HepG2 (cell line): ENCODE measurements at regions not wholly inside any gene's neighbourhood (a gene's known extent, or its start where the extent isn't known, plus 50 kb on each side); places are given as distances from the start of the nearest gene placed in this dataset.

Experiments used
- ATAC-seq: fragments of 200-7000 bp; cut with Tn5 transposase; 3 replicates; pipeline ENCODE4 v1.9.1; 2020; ENCODE audit warnings: mild to moderate bottlenecking, moderate library complexity
- BruUV-seq: library from RNA; stranded (reverse); fragments of 400-500 nt; replicated peaks from 2 replicates; lab custom pipeline; 2021; lab: Mats Ljungman, UMichigan
- CTCF ChIA-PET: fragments of 300-600 bp; formaldehyde crosslinking; extraction: SDS; loops from one replicate; lab custom pipeline; 2021; ENCODE audit warnings: low total read pairs, inconsistent platforms, low intra/inter-chr PET ratio; lab: Yijun Ruan, JAX
- POLR2A ChIA-PET: fragments of 350-600 bp; sonication (Branson Sonifier 250); formaldehyde crosslinking; loops from one replicate; lab custom pipeline; 2020; ENCODE audit warnings: antibody characterized with exemption, inconsistent platforms; lab: Yijun Ruan, JAX
- DNase-seq: peaks from one replicate; pipeline ENCODE4 v3.0.0-alpha.2; 2015; ENCODE audit warnings: low spot score
- FAIRE-seq: peaks from 3 replicates; lab custom pipeline; 2011; peaks lifted over from hg19 to GRCh38; lab: Jason Lieb, UNC
- H2AFZ ChIP-seq: one replicate; pipeline ENCODE4 v1.6.1; 2011; ENCODE audit warnings: low read length, inconsistent platforms
- H3K27ac ChIP-seq: fragments of 300-600 bp; 3 replicates; pipeline ENCODE4 v1.8.0; 2011; ENCODE audit warnings: mixed run types, mild to moderate bottlenecking, mixed read lengths, low read length, inconsistent platforms; ENCODE audit not compliant: insufficient read depth; ENCODE audit errors: extremely low read length
- H3K27me3 ChIP-seq, 2 experiments: fragments of 200-600 bp in 1 of 2; 2 replicates in 1 of 2; 3 replicates in 1 of 2; pipeline versions ENCODE4 v1.6.0 to v1.8.0; 2011; ENCODE audit warnings: low read length in 2 of 2, mild to moderate bottlenecking in 2 of 2, moderate library complexity in 2 of 2, inconsistent platforms in 1 of 2; ENCODE audit not compliant: insufficient read depth in 2 of 2, control insufficient read depth in 1 of 2
- H3K36me3 ChIP-seq, 2 experiments: fragments of 200-600 bp in 1 of 2; replicated peaks in 1 of 2; 2 replicates in 1 of 2; 3 replicates in 1 of 2; pipeline versions ENCODE4 v1.5.1 to v1.8.0; 2011; ENCODE audit warnings: low read length in 2 of 2, inconsistent platforms in 1 of 2; ENCODE audit not compliant: insufficient read depth in 2 of 2, control insufficient read depth in 1 of 2
- H3K4me1 ChIP-seq: 2 replicates; pipeline ENCODE4 v1.5.1; 2012; ENCODE audit warnings: low read length, inconsistent platforms; ENCODE audit not compliant: insufficient read depth
- H3K4me2 ChIP-seq: 2 replicates; pipeline ENCODE4 v1.6.0; 2011; ENCODE audit warnings: low read depth, low read length, inconsistent platforms
- H3K4me3 ChIP-seq, 3 experiments: fragments of 200-600 bp in 1 of 3; sonication (generic), shearing (Covaris generic) in 1 of 3; replicated peaks in 1 of 3; 2 replicates each; pipeline ENCODE4 v1.5.1; 2011 to 2016; ENCODE audit warnings: low read length in 3 of 3, inconsistent platforms in 2 of 3, low read depth in 2 of 3, mild to moderate bottlenecking in 2 of 3, control low read depth in 1 of 3, mixed read lengths in 1 of 3; ENCODE audit not compliant: insufficient read depth in 1 of 3
- H3K79me2 ChIP-seq: one replicate; pipeline ENCODE4 v1.6.1; 2011; ENCODE audit warnings: low read length, inconsistent platforms; ENCODE audit not compliant: insufficient read depth
- H3K9ac ChIP-seq: 2 replicates; pipeline ENCODE4 v1.6.0; 2011; ENCODE audit warnings: mild to moderate bottlenecking, low read depth, low read length, inconsistent platforms; ENCODE audit not compliant: insufficient read depth
- H3K9me3 ChIP-seq: 2 replicates; pipeline ENCODE4 v1.5.1; 2012; ENCODE audit warnings: mild to moderate bottlenecking, low read length
- H4K20me1 ChIP-seq: 2 replicates; pipeline ENCODE4 v1.6.0; 2011; ENCODE audit warnings: inconsistent platforms, mild to moderate bottlenecking, low read length, moderate library complexity; ENCODE audit not compliant: insufficient read depth
- ARNTL ChIP-seq: sonication (generic); formaldehyde crosslinking; IDR thresholded peaks from 2 replicates; pipeline ENCODE4 v1.4.0; 2020; ENCODE audit warnings: mild to moderate bottlenecking, missing genetic modification reagents
- HES4 ChIP-seq: sonication (generic); formaldehyde crosslinking; IDR thresholded peaks from 2 replicates; pipeline ENCODE4 v1.9.0; 2021; ENCODE audit warnings: mild to moderate bottlenecking, missing genetic modification reagents, borderline replicate concordance
- JUND ChIP-seq: sonication (generic); formaldehyde crosslinking; IDR thresholded peaks from 2 replicates; pipeline ENCODE4 v1.8.0; 2022; ENCODE audit warnings: mild to moderate bottlenecking, missing genetic modification reagents
- RXRA ChIP-seq: sonication (generic); formaldehyde crosslinking; IDR thresholded peaks from 2 replicates; pipeline ENCODE4 v1.5.1; 2020; ENCODE audit warnings: missing genetic modification reagents
- SALL2 ChIP-seq: sonication (generic); formaldehyde crosslinking; IDR thresholded peaks from 2 replicates; pipeline ENCODE4 v1.8.1; 2023; ENCODE audit warnings: mild to moderate bottlenecking, missing genetic modification reagents, inconsistent platforms
- SOX13 ChIP-seq, 3 experiments: fragments of 450-650 bp in 1 of 3; sonication (generic) in 1 of 3; formaldehyde crosslinking in 1 of 3; IDR thresholded peaks in 2 of 3; conservative IDR thresholded peaks in 1 of 3; 2 replicates each; pipeline versions ENCODE4 v1.5.0 to v1.6.1; 2016 to 2020; ENCODE audit warnings: antibody characterized with exemption in 1 of 3, mild to moderate bottlenecking in 1 of 3, missing compliant biosample characterization in 1 of 3, missing genetic modification reagents in 1 of 3, moderate library complexity in 1 of 3
- SRY ChIP-seq: sonication (generic); formaldehyde crosslinking; IDR thresholded peaks from 2 replicates; pipeline ENCODE4 v1.8.0; 2022; ENCODE audit warnings: mild to moderate bottlenecking, missing genetic modification reagents
- WIZ ChIP-seq: sonication (generic); formaldehyde crosslinking; IDR thresholded peaks from 2 replicates; pipeline ENCODE4 v1.5.1; 2020; ENCODE audit warnings: mild to moderate bottlenecking, missing genetic modification reagents
- WGBS: methylation state at CpG from one replicate; pipeline ENCODE4 v1.1.6; 2017; ENCODE audit warnings: low lambda C conversion rate; 5-methylcytosine and 5-hydroxymethylcytosine counted together
- in situ Hi-C: cut with HindIII; loops from 2 replicates; pipeline ENCODE4 v1.10.0; 2017; ENCODE audit warnings: low pct_unique_long_range_greater_than_20kb; ENCODE audit not compliant: extremely low pct_ligation_motif_present
- intact Hi-C: fragments of 100-400 bp; cut with micrococcal nuclease; formaldehyde crosslinking; loops from one replicate; pipeline ENCODE4 v1.10.0; 2022; ENCODE audit not compliant: unreplicated experiment

DNA sequence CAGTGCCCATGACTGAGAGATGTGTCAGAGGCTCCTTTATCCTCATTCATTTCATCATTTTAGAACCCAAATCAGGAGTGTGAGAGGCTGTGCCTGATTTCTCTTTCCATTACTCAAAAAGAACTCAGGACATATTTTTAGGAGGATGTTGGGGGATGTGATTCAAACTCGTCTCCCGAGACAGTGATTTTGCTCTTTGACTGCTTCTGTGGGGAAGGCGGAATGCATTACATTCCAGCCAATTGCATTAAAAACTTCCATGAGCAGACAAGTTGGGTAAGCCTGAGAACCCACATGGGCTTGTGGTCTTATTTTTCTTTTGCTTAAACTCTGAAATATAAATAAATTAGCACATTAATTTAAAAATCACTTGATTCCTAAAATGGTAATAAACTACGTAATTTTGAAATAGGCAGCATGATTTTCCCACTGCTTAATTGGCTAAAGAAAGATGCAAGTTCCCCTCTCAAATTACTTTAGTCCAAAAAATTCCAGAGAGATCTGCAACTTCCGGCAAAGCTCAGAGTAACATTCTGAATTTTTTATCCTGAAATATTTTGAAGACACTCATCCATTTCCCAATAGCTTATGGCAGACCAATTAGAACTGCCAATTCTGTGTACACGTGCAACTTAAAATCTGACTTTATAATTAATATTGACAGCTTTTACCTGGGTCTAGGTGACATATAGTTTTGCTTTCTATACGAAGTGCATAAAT, 185.6 kb downstream of the C7orf25 start:
- Histone ChIP-seq H3K9ac (no peak overlapping the region), H4K20me1 (no peaks in the 10 kb centered on the region), H3K27me3 (no peaks in the 10 kb centered on the region), H2AFZ (no peak overlapping the region), H3K27ac (no peak overlapping the region), H3K9me3 (peaks cover 4% of the 10 kb centered on the region; the same call in 1 of the 2 replicates), H3K79me2 (no peaks in the 10 kb centered on the region), H3K4me2 (no peak overlapping the region), H3K4me1 (no peaks in the 10 kb centered on the region), H3K36me3 (no peaks in the 10 kb centered on the region)
- ChIA-PET POLR2A (no interaction called here), CTCF (no interaction called here)
- FAIRE-seq (no peak), DNase-seq (no peak), ATAC-seq (no peak)
- in situ Hi-C loops, result no loop called here
- 16% methylated on average over 7 of the region's 7 CpGs for WGBS
- no TSS peak for BruUV-seq
- no peak for TF ChIP-seq WIZ
- no peak for TF ChIP-seq RXRA (CRISPR knock-in tag)
- no peak for TF ChIP-seq SALL2 (CRISPR knock-in tag)
- no peak for TF ChIP-seq SOX13 (IDR thresholded peaks at IDR 0.05)
- no peak for TF ChIP-seq SOX13 (CRISPR knock-in tag; conservative IDR thresholded peaks at IDR 0.05 in 1 of 2, IDR thresholded peaks at IDR 0.05 in 1 of 2)
- TF ChIP-seq SRY (CRISPR knock-in tag), result no peak
- TF ChIP-seq, all 625 proteins: peak for 0
- intact Hi-C loops, result no loop called here
- H3K4me3 ChIP-seq, result no peak overlapping the region

DNA sequence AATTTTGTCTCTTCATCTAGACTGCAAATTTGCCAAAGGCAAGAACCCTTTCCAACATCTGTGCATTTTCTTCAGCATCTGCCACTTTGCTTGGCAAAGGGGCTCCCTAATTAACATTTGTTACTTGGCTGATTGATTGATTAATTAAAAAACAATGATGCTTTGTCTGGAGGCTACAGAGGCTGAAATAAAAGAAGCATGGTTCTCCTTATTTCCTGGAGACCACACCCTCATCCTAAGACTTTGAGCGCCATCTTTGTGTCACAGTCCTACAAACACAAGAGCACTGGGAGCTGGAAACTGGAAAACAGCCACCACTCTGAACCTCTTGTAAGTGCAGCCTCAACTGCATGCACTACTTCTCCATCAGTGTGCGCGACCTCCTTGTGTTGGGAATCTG, 189.2 kb downstream of the C7orf25 start:
- no TSS peak for BruUV-seq
- ATAC-seq (no peak), DNase-seq (no peak), FAIRE-seq (no peak)
- Histone ChIP-seq H3K4me3 (no peak overlapping the region), H3K27ac (no peak overlapping the region), H3K4me1 (no peaks in the 10 kb centered on the region), H3K27me3 (no peaks in the 10 kb centered on the region), H3K9me3 (peaks cover 13% of the 10 kb centered on the region), H2AFZ (no peak overlapping the region), H3K36me3 (no peaks in the 10 kb centered on the region), H3K4me2 (no peak overlapping the region), H3K9ac (no peak overlapping the region), H3K79me2 (no peaks in the 10 kb centered on the region), H4K20me1 (no peaks in the 10 kb centered on the region)
- CTCF ChIA-PET, result no interaction called here
- WGBS, result 67% methylated on average over 3 of the region's 3 CpGs
- POLR2A ChIA-PET, result no interaction called here
- TF ChIP-seq JUND (CRISPR knock-in tag), result no peak
- TF ChIP-seq HES4, result no peak
- TF ChIP-seq ARNTL (CRISPR knock-in tag), result no peak
- in situ Hi-C loops (no loop called here), intact Hi-C loops (no loop called here)
